ENCODE measurements at regions not wholly inside any gene's neighbourhood (a gene's known extent, or its start where the extent isn't known, plus 50 kb on each side); places are given as distances from the start of the nearest gene placed in this dataset.

- Mint-ChIP-seq H3K27me3 (ENCODE audit: low read depth, unreplicated experiment) (no peaks in the 10 kb centered on the region), H3K9me3 (ENCODE audit: unreplicated experiment) (no peaks in the 10 kb centered on the region), H3K4me3 (ENCODE audit: unreplicated experiment) (no peak overlapping the region), H3K4me1 (ENCODE audit: low read depth, unreplicated experiment) (no peaks in the 10 kb centered on the region), H3K27ac (ENCODE audit: unreplicated experiment) (no peak overlapping the region), H3K36me3 (ENCODE audit: low read depth, unreplicated experiment) (no peaks in the 10 kb centered on the region)
- H4K20me1 ChIP-seq (ENCODE audit: insufficient read depth, low read length), result no peaks in the 10 kb centered on the region
- TF ChIP-seq, protein P1, sequence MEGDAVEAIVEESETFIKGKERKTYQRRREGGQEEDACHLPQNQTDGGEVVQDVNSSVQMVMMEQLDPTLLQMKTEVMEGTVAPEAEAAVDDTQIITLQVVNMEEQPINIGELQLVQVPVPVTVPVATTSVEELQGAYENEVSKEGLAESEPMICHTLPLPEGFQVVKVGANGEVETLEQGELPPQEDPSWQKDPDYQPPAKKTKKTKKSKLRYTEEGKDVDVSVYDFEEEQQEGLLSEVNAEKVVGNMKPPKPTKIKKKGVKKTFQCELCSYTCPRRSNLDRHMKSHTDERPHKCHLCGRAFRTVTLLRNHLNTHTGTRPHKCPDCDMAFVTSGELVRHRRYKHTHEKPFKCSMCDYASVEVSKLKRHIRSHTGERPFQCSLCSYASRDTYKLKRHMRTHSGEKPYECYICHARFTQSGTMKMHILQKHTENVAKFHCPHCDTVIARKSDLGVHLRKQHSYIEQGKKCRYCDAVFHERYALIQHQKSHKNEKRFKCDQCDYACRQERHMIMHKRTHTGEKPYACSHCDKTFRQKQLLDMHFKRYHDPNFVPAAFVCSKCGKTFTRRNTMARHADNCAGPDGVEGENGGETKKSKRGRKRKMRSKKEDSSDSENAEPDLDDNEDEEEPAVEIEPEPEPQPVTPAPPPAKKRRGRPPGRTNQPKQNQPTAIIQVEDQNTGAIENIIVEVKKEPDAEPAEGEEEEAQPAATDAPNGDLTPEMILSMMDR (IDR thresholded peaks at IDR 0.05; ENCODE audit: insufficient read depth, low read depth, low read length), result no peak
- TF ChIP-seq EZH2 (IDR thresholded peaks at IDR 0.05; ENCODE audit: insufficient read depth, low read length), result no peak
- no peak overlapping the region for H2AFZ ChIP-seq (ENCODE audit: low read depth, low read length)
- no peaks in the 10 kb centered on the region for H3K27me3 ChIP-seq (ENCODE audit: insufficient read depth, low read length)
- no peaks in the 10 kb centered on the region for H3K9me3 ChIP-seq (ENCODE audit: insufficient read depth, low read depth, low read length)
- FAIRE-seq (no peak), DNase-seq (ENCODE audit: low read depth) (no peak)
- H3K79me2 ChIP-seq (ENCODE audit: insufficient read depth, low read length), result no peaks in the 10 kb centered on the region
- H3K27ac ChIP-seq (ENCODE audit: low read depth, low read length), result no peak overlapping the region
- no peaks in the 10 kb centered on the region for H3K36me3 ChIP-seq (ENCODE audit: insufficient read depth, low read length)
- no peak overlapping the region for H3K9ac ChIP-seq (ENCODE audit: low read length)
- no peaks in the 10 kb centered on the region for H3K4me1 ChIP-seq (ENCODE audit: insufficient read depth, low read length)
- no peak overlapping the region for H3K4me2 ChIP-seq (ENCODE audit: low read length)
- no peak overlapping the region for H3K4me3 ChIP-seq (ENCODE audit: insufficient read depth, low read depth, low read length)
Measured at GRCh38 chr3:118713502-118714207, 321.0 kb downstream of the IGSF11 start.

DNA sequence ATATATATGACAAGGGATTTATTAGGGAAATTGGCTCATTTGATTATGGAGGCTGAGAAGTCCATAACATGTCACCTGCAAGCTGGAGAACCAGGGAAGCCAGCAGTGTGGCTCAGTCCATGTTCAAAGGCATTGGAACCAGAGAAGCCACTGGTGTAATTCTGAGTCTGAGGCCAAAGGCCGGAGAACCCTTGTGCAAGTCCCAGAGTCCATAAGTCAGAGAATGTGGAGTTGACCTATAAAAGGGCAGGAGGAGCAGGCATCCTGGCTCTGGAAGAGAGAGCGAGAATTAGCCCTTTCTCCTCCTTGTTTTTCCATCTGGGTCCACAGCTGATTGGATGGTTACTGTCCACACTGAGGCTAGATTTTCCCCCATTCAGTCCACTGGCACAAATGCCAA lies 319.8 kb downstream of the IGSF11 start:
- H3K27ac ChIP-seq (ENCODE audit: low read depth, low read length), result no peak overlapping the region
- no peak overlapping the region for H3K4me3 ChIP-seq (ENCODE audit: insufficient read depth, low read depth, low read length)
- Mint-ChIP-seq H3K4me1 (ENCODE audit: low read depth, unreplicated experiment) (no peaks in the 10 kb centered on the region), H3K27ac (ENCODE audit: unreplicated experiment) (no peak overlapping the region), H3K4me3 (ENCODE audit: unreplicated experiment) (no peak overlapping the region), H3K36me3 (ENCODE audit: low read depth, unreplicated experiment) (no peaks in the 10 kb centered on the region), H3K9me3 (ENCODE audit: unreplicated experiment) (peaks cover 3% of the 10 kb centered on the region), H3K27me3 (ENCODE audit: low read depth, unreplicated experiment) (no peaks in the 10 kb centered on the region)
- TF ChIP-seq EZH2 (IDR thresholded peaks at IDR 0.05; ENCODE audit: insufficient read depth, low read length), result no peak
- TF ChIP-seq, protein P1 (IDR thresholded peaks at IDR 0.05; ENCODE audit: insufficient read depth, low read depth, low read length), result no peak
- no peaks in the 10 kb centered on the region for H3K79me2 ChIP-seq (ENCODE audit: insufficient read depth, low read length)
- no peaks in the 10 kb centered on the region for H3K4me1 ChIP-seq (ENCODE audit: insufficient read depth, low read length)
- DNase-seq (ENCODE audit: low read depth) (no peak), FAIRE-seq (no peak)
- no peaks in the 10 kb centered on the region for H3K9me3 ChIP-seq (ENCODE audit: insufficient read depth, low read depth, low read length)
- no peak overlapping the region for H3K9ac ChIP-seq (ENCODE audit: low read length)
- H2AFZ ChIP-seq (ENCODE audit: low read depth, low read length), result no peak overlapping the region
- H3K36me3 ChIP-seq (ENCODE audit: insufficient read depth, low read length), result no peaks in the 10 kb centered on the region
- H4K20me1 ChIP-seq (ENCODE audit: insufficient read depth, low read length), result no peaks in the 10 kb centered on the region
- no peak overlapping the region for H3K4me2 ChIP-seq (ENCODE audit: low read length)
- H3K27me3 ChIP-seq (ENCODE audit: insufficient read depth, low read length), result no peaks in the 10 kb centered on the region

GRCh38 chr3:118729546-118729945 lies 305.1 kb downstream of the IGSF11 start:
- H3K9me3 ChIP-seq (ENCODE audit: insufficient read depth, low read depth, low read length), result no peaks in the 10 kb centered on the region
- H2AFZ ChIP-seq (ENCODE audit: low read depth, low read length), result no peak overlapping the region
- H3K4me3 Mint-ChIP-seq (ENCODE audit: unreplicated experiment), result no peak overlapping the region
- TF ChIP-seq, protein P1 (IDR thresholded peaks at IDR 0.05; ENCODE audit: insufficient read depth, low read depth, low read length), result no peak
- no peak for TF ChIP-seq EZH2 (IDR thresholded peaks at IDR 0.05; ENCODE audit: insufficient read depth, low read length)
- no peaks in the 10 kb centered on the region for H4K20me1 ChIP-seq (ENCODE audit: insufficient read depth, low read length)
- H3K27me3 Mint-ChIP-seq (ENCODE audit: low read depth, unreplicated experiment), result peaks cover 2% of the 10 kb centered on the region
- no peaks in the 10 kb centered on the region for H3K36me3 Mint-ChIP-seq (ENCODE audit: low read depth, unreplicated experiment)
- DNase-seq (ENCODE audit: low read depth), result no peak
- no peak overlapping the region for H3K4me2 ChIP-seq (ENCODE audit: low read length)
- no peaks in the 10 kb centered on the region for H3K27me3 ChIP-seq (ENCODE audit: insufficient read depth, low read length)
- no peak overlapping the region for H3K27ac ChIP-seq (ENCODE audit: low read depth, low read length)
- H3K79me2 ChIP-seq (ENCODE audit: insufficient read depth, low read length), result no peaks in the 10 kb centered on the region
- no peak overlapping the region for H3K9ac ChIP-seq (ENCODE audit: low read length)
- H3K4me1 Mint-ChIP-seq (ENCODE audit: low read depth, unreplicated experiment), result no peaks in the 10 kb centered on the region
- no peaks in the 10 kb centered on the region for H3K4me1 ChIP-seq (ENCODE audit: insufficient read depth, low read length)
- H3K9me3 Mint-ChIP-seq (ENCODE audit: unreplicated experiment), result no peaks in the 10 kb centered on the region
- H3K4me3 ChIP-seq (ENCODE audit: insufficient read depth, low read depth, low read length), result no peak overlapping the region
- no peak for FAIRE-seq
- no peaks in the 10 kb centered on the region for H3K36me3 ChIP-seq (ENCODE audit: insufficient read depth, low read length)
- H3K27ac Mint-ChIP-seq (ENCODE audit: unreplicated experiment), result no peak overlapping the region

Data from astrocyte (in vitro differentiated cells and primary cell).